Smooth muscle cell (in vitro differentiated cells): ENCODE measurements at regions not wholly inside any gene's neighbourhood (a gene's known extent, or its start where the extent isn't known, plus 50 kb on each side); places are given as distances from the start of the nearest gene placed in this dataset.

Experiments
- DNase-seq: peaks from one replicate; lab custom pipeline; 2025; ENCODE audit not compliant: unreplicated experiment; lab: John Stamatoyannopoulos, UW
- H2AFZ ChIP-seq: fragments of 200-600 bp; sonication (generic); 2 replicates; pipeline ENCODE4 v1.6.0; 2016; ENCODE audit warnings: antibody characterized with exemption, low read depth, mild to moderate bottlenecking
- H3F3A ChIP-seq: fragments of 200-600 bp; sonication (generic); 2 replicates; pipeline ENCODE4 v1.6.0; 2017; ENCODE audit warnings: antibody characterized with exemption, low read depth
- H3K27ac ChIP-seq: fragments of 200-600 bp; sonication (generic); 2 replicates; pipeline ENCODE4 v1.5.1; 2016; ENCODE audit warnings: low read depth, mild to moderate bottlenecking
- H3K27me3 ChIP-seq: fragments of 200-600 bp; sonication (generic); 2 replicates; pipeline ENCODE4 v1.6.1; 2016; ENCODE audit warnings: low read depth, mild to moderate bottlenecking
- H3K36me3 ChIP-seq: fragments of 200-600 bp; sonication (generic); 2 replicates; pipeline ENCODE4 v1.5.1; 2016; ENCODE audit warnings: low read depth
- H3K4me1 ChIP-seq: fragments of 200-600 bp; sonication (generic); 2 replicates; pipeline ENCODE4 v1.5.1; 2016; ENCODE audit warnings: low read depth
- H3K4me2 ChIP-seq: fragments of 200-600 bp; sonication (generic); 2 replicates; pipeline ENCODE4 v1.6.0; 2016; ENCODE audit warnings: mild to moderate bottlenecking
- H3K4me3 ChIP-seq: fragments of 200-600 bp; sonication (generic); 2 replicates; pipeline ENCODE4 v1.5.1; 2016; ENCODE audit warnings: mild to moderate bottlenecking
- H3K79me2 ChIP-seq: fragments of 200-600 bp; sonication (generic); 2 replicates; pipeline ENCODE4 v1.6.0; 2016; ENCODE audit warnings: low read depth, mild to moderate bottlenecking
- H3K9ac ChIP-seq: fragments of 200-600 bp; sonication (generic); 2 replicates; pipeline ENCODE4 v1.6.0; 2016; ENCODE audit warnings: low read depth
- H3K9me3 ChIP-seq: fragments of 200-600 bp; sonication (generic); replicated peaks from 2 replicates; pipeline ENCODE4 v1.5.1; 2016; ENCODE audit warnings: low read depth
- H4K20me1 ChIP-seq: fragments of 200-600 bp; sonication (generic); 2 replicates; pipeline ENCODE4 v1.6.0; 2016; ENCODE audit warnings: low read depth
- CTCF ChIP-seq: fragments of 200-600 bp; sonication (generic); IDR thresholded peaks from 2 replicates; pipeline ENCODE4 v1.5.1; 2017; ENCODE audit warnings: borderline replicate concordance, mild to moderate bottlenecking, antibody characterized with exemption; ENCODE audit not compliant: insufficient read depth, poor library complexity, severe bottlenecking
- WGBS: methylation state at CpG from one replicate; pipeline ENCODE4 v1.1.7; 2016; ENCODE audit warnings: low lambda C conversion rate; 5-methylcytosine and 5-hydroxymethylcytosine counted together

- Histone ChIP-seq H3F3A (no peaks in the 10 kb centered on the region), H2AFZ (no peak overlapping the region), H3K27ac (no peak overlapping the region), H4K20me1 (no peaks in the 10 kb centered on the region), H3K9me3 (peaks cover 14% of the 10 kb centered on the region), H3K36me3 (peaks cover 4% of the 10 kb centered on the region), H3K27me3 (no peaks in the 10 kb centered on the region), H3K79me2 (no peaks in the 10 kb centered on the region), H3K4me2 (no peak overlapping the region), H3K4me3 (no peak overlapping the region), H3K4me1 (no peaks in the 10 kb centered on the region), H3K9ac (no peak overlapping the region)
- no peak for DNase-seq
- TF ChIP-seq CTCF: no peak
- 86% methylated on average over 1 of the region's 1 CpG for WGBS
Measured at GRCh38 chr18:27263369-27263768, 78.3 kb upstream of the CHST9 start.

- Histone ChIP-seq H4K20me1 (no peaks in the 10 kb centered on the region), H3K9me3 (peaks cover 14% of the 10 kb centered on the region), H2AFZ (no peak overlapping the region), H3F3A (no peaks in the 10 kb centered on the region), H3K4me3 (no peak overlapping the region), H3K79me2 (no peaks in the 10 kb centered on the region), H3K4me2 (no peak overlapping the region), H3K27ac (no peak overlapping the region), H3K27me3 (no peaks in the 10 kb centered on the region), H3K4me1 (no peaks in the 10 kb centered on the region), H3K36me3 (peaks cover 4% of the 10 kb centered on the region), H3K9ac (no peak overlapping the region)
- DNase-seq: no peak
- TF ChIP-seq CTCF: no peak
Measured at GRCh38 chr18:27261769-27262549, 76.9 kb upstream of the CHST9 start.

GRCh38 chr18:27253571-27253970 lies 68.5 kb upstream of the CHST9 start:
- H3K9ac ChIP-seq: no peak overlapping the region
- no peaks in the 10 kb centered on the region for H3K36me3 ChIP-seq
- no peak for TF ChIP-seq CTCF
- DNase-seq: no peak
- no peak overlapping the region for H2AFZ ChIP-seq
- no peak overlapping the region for H3K4me3 ChIP-seq
- no peak overlapping the region for H3K4me2 ChIP-seq
- no peaks in the 10 kb centered on the region for H4K20me1 ChIP-seq
- no peak overlapping the region for H3K27ac ChIP-seq
- H3K79me2 ChIP-seq: no peaks in the 10 kb centered on the region
- 100% methylated on average over 1 of the region's 1 CpG for WGBS
- no peaks in the 10 kb centered on the region for H3K27me3 ChIP-seq
- H3K4me1 ChIP-seq: no peaks in the 10 kb centered on the region
- H3K9me3 ChIP-seq: no peaks in the 10 kb centered on the region
- H3F3A ChIP-seq: no peaks in the 10 kb centered on the region

GRCh38 chr18:27250471-27250870 lies 65.4 kb upstream of the CHST9 start:
- H4K20me1 ChIP-seq: no peaks in the 10 kb centered on the region
- TF ChIP-seq CTCF: no peak
- no peaks in the 10 kb centered on the region for H3F3A ChIP-seq
- H3K9me3 ChIP-seq: no peaks in the 10 kb centered on the region
- WGBS: 95% methylated on average over 2 of the region's 2 CpGs
- no peaks in the 10 kb centered on the region for H3K4me1 ChIP-seq
- H3K4me3 ChIP-seq: no peak overlapping the region
- DNase-seq: no peak
- no peak overlapping the region for H2AFZ ChIP-seq
- H3K36me3 ChIP-seq: no peaks in the 10 kb centered on the region
- no peaks in the 10 kb centered on the region for H3K27me3 ChIP-seq
- no peak overlapping the region for H3K9ac ChIP-seq
- no peak overlapping the region for H3K27ac ChIP-seq
- H3K79me2 ChIP-seq: no peaks in the 10 kb centered on the region
- H3K4me2 ChIP-seq: no peak overlapping the region
